WI38 (cell line): ENCODE measurements at regions not wholly inside any gene's neighbourhood (a gene's known extent, or its start where the extent isn't known, plus 50 kb on each side); places are given as distances from the start of the nearest gene placed in this dataset.

Experiments used
- H3K4me3 ChIP-seq: 2 replicates; pipeline ENCODE4 v1.5.1; 2011; ENCODE audit warnings: low read depth, mild to moderate bottlenecking, control low read depth, low read length
- CTCF ChIP-seq: IDR thresholded peaks from 2 replicates; pipeline ENCODE4 v1.5.1; 2012; ENCODE audit warnings: low read depth, mild to moderate bottlenecking, control low read depth, low read length

GRCh38 chr3:157594413-157594812 is 91.2 kb upstream of the VEPH1 start:
- no peak for TF ChIP-seq CTCF

GRCh38 chr3:157592769-157593168 is 89.6 kb upstream of the VEPH1 start:
- H3K4me3 ChIP-seq = no peak overlapping the region
- no peak for TF ChIP-seq CTCF

More at GRCh38 chr3:157594413-157594812, 91.2 kb upstream of the VEPH1 start:
- no peak overlapping the region for H3K4me3 ChIP-seq

GRCh38 chr3:157590273-157590672 is 87.1 kb upstream of the VEPH1 start:
- TF ChIP-seq CTCF = no peak
- no peak overlapping the region for H3K4me3 ChIP-seq

- no peak overlapping the region for H3K4me3 ChIP-seq
- no peak for TF ChIP-seq CTCF
These were observed 86.0 kb upstream of the VEPH1 start for GRCh38 chr3:157589211-157589610.

GRCh38 chr3:157588386-157589060 is 85.3 kb upstream of the VEPH1 start:
- TF ChIP-seq CTCF = no peak
- H3K4me3 ChIP-seq = no peak overlapping the region

GRCh38 chr3:157586293-157586692 is 83.1 kb upstream of the VEPH1 start:
- no peak overlapping the region for H3K4me3 ChIP-seq
- TF ChIP-seq CTCF = no peak

DNA sequence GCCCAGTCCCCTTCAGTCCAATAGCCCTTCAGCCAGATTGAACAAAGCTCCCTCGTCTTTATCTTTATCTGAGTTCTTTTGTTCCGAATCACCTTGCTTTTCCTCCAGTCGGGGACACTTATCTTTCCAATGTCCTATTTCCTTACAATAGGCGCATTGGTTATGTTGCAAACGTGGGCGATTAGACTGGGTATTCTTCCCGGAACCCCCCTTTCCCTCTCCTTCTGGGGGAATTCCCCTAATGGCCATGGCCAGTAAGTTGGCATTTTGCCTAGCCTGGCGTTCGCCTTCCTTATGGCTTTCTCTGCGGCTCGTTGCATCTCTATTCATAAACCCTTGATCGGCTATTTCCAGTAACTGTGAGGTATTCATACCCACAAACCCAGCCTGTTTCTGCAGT is 82.2 kb upstream of the VEPH1 start:
- TF ChIP-seq CTCF = no peak
- H3K4me3 ChIP-seq = no peak overlapping the region
